Right renal cortex interstitium (tissue), 3 donors: ENCODE measurements at regions not wholly inside any gene's neighbourhood (a gene's known extent, or its start where the extent isn't known, plus 50 kb on each side); places are given as distances from the start of the nearest gene placed in this dataset.
"Not testable (repeated sequence)": the region's sequence is repeated elsewhere in the genome, so short reads cannot be mapped to it uniquely, and the experiment has no call there.

ENCODE experiments used
- DNase-seq, 3 donors: peaks; one replicate each; pipeline ENCODE4 v3.0.0-alpha.2; 2013; ENCODE audit warnings: low read depth in 3 of 3, low spot score in 2 of 3

DNA sequence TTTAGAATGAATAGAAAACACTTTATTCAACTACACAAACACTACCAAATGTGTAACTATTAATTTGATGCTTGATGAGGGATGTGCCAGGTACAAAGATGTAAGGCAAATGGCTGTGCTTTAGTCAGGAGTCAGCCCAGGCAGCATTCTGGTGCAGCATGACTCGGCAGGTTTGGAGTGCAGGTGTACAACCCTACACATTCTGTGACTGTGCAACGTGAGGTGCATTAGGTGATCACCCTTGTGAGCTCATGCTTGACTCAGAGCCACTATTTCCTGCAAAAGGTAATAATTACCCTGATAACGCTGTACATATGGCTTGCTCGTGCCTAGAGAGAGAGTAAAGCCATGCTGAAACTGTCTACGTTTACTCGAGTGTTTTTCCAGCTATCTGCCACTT lies 288.7 kb upstream of the DSEL start:
- DNase-seq: no peak

DNA sequence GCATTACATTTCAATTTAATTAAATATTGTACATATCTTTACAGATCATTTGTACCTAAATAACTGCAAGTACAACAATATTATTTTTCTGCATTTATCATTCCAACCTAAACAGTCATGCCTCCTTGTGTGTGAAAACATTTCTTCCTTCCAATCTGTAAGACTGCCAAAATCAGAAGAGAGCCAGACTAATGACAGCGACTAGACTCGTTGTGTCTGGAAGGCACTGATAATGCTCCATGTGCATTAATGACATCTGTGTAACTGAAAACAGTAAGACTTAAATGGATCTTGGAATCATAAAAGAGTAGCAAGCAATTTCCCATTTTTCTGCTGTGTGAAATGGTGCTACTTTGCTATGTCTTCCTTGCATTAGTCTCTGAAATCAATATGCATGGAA lies 278.0 kb upstream of the DSEL start:
- DNase-seq: no peak

DNA sequence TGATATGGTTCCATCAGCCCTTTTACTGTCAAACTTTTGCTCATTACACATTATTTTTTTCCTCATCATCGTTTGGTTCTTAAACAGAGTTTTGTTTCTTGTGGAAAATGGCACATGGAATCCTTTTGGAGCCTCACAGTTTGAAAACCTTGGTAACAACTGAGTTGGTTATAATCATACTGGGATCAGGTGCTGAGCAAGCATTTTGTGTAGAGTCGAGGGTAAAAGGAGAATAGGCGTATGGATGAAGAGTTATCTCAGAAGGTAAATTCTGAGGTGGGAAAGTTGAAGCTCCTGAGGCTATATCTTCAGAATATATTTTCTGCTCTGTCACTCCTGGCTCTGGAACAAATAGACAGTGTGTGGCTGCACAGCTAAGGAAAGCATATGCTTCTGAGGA lies 274.0 kb upstream of the DSEL start:
- DNase-seq: no peak

DNA sequence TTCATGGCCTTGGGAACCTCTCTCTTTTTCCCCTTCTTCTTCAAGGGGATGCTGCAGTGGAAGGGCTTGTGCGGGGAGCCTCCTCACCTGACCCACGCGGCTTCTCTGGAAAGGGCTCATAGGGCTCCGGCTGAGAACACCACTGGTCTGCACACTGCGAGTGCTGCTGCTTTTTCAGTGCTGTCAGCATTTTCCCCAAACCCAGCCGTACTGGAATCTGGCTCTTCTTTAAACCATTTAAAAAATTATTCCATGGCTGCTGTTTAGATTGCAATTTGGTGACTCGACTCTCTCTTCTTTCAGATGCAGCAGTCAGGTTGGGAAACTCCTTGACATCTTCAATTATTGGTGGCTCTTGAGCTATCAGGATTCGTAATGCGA lies 272.6 kb upstream of the DSEL start:
- DNase-seq: no peak

DNA sequence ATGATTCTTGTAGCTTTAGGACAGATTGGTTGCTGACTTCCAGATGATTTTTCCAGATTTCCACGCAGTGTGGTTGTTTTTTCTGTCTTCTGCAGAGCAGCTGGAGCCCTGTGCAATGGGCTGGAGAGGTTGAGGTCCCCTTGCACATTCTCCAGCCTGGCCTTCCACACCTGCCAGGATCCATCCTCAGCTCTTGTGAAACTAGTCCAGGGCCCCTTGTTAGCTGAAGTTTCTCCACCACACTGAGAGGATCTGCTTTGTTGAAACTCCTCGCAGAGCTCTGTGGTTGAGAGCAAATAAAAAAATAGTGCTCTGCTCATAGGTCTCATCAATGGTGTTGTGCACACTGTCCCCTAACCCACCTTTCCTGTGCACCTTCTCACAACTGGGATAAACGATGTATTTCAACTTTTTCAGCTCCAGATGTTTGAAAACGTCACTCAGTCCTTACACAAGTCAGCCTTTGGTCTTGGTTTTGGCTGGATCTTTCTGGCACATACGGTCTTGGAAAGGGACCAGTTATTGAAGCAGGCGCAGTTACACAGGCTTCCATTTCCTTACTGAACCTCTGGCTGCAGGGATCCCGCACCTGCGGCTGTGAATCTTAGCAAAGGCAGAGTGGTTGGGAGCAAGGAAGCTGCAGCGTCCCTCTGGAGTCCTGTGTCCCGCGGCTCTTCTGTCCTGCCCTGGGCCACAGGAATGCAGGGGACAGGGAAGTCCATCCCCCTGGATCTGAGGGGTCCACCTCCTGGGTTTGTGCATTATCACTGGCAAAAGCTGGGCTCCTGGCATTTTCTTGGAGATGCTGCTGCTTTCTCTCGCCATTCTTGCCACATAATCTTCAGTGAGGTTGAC lies 272.0 kb upstream of the DSEL start:
- DNase-seq: no peak

DNA sequence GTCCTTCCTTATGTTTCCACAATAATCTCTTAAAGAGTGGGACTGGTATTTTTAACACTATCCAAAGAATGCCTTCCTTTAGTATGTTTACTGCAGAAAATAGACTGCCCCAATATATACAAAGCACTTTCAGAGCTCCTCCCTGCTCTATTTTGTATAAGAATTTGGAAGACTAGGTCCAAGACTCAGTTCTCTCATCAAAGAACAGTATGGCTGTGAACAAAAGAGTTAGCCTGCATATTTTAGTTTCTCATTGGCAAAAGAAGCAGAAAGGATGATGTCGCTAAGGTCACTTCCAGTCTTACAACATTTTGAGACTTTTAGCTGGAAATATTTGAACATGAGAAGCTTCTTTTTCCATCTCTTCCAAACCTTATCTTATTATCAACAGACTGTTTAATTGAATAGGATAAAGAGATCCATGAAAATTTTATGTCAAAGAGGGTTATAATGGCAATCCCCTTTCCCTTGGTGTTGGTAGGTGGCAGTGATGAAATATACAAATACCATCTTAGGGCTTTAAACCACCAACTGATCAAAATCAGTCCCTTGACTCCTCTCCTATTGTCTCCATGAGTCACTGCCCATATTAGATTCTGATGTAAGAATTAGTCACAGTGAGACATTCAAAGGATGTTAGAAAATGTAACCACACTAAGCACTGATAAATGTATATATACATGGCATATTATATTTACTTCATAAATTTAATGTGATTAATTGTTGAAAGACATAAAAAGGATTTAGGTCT lies 266.9 kb upstream of the DSEL start:
- no peak for DNase-seq

DNA sequence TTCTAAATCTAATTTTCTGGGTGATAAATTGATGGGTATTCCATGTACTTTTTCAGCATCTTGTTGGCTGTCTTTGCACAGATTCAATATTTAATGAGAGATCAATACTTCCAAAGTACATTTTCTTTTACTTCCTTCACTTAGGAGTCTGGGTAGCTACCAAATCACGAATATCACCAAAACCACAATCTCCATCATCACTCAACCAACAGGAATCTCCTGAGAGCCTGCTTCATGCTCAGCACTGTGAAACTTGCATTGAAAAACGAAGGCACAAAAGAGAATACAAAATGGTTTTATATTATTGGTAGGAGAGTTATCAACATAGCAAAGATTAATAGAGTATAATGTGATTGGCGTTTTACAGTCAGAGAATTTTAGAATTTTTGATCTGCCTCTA lies 261.5 kb upstream of the DSEL start:
- no peak for DNase-seq

DNA sequence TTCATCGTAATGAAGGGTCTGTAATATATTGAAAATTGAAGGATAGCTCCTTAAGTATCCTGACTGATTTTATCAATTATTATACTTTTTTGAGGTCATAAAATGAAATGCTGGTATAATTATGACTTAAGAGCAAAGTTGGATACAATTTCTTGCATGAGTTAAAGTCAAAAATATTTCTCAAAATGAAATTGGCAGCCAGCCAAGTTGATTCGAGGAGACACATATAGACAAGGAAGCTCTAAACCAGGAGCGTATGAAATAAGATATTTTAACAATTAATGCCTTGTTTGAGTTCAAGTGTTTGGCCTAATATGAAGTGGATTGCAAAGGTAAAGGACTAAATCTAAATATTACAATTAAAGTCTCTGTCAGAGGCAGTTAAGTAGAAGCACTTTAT lies 260.4 kb upstream of the DSEL start:
- no peak for DNase-seq

DNA sequence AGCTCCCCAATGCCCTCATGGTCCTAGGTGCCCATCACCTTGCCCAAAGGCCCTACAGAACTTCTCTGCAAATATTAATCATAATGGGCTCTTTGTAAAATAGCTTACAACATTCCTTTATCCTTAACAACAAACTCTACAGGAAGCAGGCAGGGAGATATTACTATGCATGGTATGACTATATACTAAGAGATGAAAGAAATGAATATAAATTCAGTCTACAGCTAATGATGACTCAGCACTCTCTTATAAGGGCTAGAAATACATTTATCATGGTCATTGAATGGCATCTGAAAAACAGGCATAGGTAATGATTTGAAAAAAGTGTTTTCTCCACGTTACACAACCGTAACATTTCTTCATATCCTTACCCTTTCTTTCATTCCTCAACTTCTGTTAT lies 254.8 kb upstream of the DSEL start:
- DNase-seq: no peak

DNA sequence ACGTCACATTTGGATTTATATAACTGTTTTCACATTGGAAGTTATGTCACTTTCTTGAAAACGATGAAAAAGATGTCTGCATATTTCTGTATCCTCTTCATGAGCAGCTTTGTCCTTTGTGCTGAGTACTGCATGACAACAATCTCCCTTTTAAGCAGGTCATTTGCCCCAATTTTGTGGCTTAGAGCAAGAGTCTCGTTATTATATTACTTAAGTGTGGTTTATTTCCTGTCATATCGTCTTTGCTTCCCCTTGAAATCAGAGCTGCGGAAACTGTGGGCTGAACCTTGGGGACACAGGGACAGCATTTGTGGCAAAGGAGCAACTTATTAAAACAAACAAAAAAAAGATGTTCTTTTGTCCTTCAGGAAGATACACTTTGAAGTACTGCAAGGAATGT lies 254.0 kb upstream of the DSEL start:
- DNase-seq: no peak

DNA sequence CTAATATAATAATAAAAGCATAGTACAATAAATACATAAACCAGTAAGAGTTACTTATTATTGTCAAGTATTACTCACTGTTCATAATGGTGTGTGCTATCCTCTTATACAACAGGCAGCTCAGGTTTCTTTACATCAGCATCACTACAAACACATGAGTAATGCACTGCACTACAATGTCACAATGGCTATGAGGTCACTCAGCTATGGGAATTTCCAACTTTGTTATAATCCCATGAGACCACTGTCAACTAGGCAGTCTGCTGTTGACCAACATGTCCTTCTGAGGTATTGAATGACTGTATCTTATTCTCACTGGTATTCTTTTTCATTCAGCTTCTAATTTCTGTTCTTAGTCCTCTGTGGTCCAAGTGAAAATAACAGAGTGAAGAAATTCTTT lies 250.4 kb upstream of the DSEL start:
- no peak for DNase-seq

DNA sequence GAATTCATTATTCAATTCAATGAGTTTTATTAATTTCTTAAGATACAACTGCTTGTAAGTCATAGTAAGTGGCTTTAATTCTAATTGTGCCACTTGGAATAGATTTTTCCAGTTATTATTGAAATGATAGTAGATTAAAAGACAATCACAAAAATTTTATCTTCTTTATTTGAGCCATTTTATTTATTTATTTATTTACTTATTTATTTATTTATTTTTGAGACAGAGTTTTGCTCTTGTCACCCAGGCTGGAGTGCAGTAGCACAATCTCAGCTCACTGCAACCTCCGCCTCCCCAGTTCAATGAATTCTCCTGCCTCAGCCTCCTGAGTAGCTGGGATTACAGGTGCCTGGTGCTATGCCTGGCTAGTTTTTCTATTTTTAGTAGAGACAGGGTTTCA lies 235.7 kb upstream of the DSEL start:
- DNase-seq: not testable (repeated sequence)

DNA sequence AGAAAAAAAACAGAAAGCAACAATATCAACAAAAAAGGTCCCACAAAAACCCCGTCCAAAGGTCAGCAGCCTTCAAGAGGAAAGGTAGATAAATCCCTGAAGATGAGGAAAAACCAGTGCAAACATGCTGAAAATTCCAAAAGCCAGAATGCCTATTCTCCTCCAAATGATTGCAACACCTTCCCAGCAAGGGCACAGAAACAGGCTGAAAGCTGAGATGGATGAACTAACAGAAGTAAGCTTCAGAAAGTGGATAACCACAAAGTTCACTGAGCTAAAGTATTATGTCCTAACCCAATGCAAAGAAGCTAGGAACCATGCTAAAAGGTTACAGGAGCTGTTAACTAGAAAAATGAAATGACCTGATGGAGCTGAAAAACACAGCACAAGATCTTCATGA lies 226.4 kb upstream of the DSEL start:
- no peak for DNase-seq

DNA sequence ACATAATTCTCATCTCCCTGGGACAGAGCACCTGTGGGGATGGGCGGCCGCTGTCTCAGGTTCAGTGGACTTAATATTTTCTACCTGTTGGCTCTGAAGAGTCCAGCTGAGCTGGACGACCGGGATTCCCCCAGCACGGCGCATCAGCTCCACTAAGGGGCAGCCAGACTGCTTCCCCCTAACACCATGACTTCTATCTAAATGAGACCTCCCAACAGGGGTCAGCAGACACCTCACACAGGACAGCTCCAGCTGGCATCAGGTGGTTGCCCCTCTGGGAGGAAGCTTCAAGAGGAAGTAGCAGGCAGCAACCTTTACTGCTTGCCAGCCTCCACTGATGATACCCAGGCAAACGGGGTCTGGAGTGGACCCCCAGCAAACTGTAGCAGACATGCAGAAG lies 226.0 kb upstream of the DSEL start:
- no peak for DNase-seq

DNA sequence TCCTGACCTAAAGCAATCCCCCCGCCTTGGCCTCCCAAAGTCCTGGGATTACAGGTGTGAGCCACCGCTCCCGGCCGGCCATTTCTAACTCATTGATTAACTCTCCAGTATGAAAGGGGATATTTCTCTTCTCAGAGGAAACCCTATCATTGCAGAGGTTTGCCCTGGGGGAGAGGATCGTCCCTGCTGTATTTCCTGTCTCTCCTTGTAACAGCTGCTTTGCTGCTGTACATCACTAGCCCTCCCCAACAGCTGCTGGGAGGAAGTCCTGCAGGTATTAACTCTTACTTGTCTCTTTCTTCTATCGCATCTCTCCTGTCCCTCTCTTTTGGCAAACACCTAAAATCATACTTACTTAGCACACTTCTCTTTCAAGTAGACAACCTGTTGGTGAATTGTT lies 219.0 kb upstream of the DSEL start:
- DNase-seq: no peak

DNA sequence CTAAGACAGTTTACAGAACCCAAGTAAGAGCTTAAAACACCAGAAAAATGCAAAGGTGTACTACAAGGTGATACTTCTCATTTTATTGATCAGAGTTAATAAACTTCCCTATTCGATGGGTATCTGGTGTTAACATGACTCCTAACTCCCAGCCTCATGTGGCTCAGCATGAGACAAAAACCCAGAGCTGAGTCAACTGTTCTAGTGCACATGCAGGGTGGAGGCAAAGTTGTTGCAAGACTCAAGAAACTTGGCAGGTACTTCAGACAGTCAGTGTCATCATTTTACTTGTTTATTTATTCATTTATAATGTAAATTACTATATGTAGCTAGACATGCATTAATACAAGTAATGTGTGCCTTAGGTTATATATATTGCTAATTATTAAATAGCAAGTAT lies 216.6 kb upstream of the DSEL start:
- no peak for DNase-seq

DNA sequence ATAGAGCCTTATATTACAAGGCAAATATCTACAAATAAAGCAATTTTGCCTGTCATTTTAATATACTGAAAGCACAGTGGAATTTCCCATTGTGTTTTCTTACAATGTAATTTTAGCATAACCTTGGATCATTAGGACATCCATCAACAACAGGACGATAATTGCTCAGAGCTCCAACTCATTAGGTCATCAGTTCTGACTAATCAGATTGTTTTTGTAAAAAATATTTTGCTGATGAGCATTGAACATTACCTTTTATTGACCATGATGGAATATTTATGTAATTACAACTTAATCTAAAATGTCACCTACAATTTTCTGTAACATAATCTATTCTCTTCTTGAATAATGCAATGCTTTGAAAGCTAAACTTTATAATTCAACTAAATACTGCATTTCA lies 215.3 kb upstream of the DSEL start:
- DNase-seq: no peak

DNA sequence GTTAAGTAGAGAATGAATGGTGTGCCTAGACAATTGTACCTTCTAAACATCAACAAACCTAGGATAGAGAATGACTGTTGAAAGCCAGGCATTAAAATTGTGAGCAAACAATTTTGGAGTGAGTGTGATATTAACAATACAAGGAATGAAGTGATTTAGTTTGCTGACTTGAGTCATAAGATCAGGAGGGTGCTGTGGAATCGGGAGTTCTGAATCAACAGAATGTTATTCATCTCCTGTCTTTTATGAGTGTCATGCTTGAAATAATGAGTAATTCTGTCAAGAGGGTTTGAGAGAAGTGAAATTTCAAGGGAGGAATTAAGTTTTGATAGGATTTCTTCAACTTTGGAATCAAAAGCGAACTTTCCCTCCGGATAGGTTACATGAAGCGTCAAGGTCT lies 214.4 kb upstream of the DSEL start:
- DNase-seq: no peak

DNA sequence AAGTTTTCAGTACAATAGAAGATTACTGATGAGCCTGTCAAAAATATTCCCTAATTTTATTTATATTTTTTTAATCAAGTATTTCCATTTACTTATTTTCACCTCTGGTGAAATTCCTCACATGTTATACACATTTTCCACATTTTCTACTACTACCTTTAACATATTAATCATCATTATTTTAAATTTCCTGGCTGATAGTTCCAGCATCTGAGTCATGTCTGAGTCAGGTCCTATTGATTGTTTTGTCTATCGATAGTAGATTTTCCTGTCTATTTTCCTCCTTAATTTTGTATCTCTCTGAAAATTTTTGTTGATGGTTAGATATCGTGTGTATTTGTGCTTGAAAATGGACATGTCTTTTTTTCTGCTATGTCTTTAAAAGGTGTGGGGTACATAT lies 211.8 kb upstream of the DSEL start:
- DNase-seq: no peak

DNA sequence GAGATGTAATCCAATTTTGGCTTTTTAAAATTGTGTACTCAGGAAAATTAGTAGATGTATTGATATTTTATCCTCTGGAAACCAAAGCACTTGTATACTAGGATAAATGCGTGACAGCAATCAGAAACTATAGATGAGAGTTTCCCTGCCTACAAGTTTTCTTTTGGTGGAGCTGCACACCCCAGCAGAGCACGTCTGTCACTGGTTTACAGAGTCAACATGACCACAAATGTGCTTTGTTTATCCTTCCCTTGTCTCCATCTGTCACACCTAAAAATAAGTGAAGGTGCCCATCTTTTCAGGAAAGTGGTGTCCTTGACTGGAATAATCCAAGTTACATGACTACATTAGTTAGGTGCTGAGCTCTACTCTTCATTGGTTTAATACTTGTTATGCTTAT lies 210.4 kb upstream of the DSEL start:
- DNase-seq: no peak

DNA sequence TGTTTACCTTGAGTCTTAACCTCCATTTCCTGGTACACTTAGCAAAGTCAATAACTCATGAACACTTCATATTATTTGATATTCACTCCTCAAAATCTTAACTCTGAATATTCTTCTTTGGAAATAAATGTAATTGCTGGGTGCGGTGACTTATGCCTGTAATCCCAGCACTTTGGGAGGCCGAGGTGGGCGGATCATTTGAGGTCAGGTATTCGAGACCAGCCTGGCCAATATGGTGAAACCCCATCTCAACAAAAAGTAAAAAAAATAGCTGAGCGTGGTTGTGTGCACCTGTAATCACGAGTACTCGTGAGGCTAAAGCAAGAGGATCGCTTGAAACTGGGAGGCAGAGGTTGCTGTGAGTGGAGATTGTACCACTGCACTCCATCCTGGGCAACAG lies 201.3 kb upstream of the DSEL start:
- DNase-seq: no peak

DNA sequence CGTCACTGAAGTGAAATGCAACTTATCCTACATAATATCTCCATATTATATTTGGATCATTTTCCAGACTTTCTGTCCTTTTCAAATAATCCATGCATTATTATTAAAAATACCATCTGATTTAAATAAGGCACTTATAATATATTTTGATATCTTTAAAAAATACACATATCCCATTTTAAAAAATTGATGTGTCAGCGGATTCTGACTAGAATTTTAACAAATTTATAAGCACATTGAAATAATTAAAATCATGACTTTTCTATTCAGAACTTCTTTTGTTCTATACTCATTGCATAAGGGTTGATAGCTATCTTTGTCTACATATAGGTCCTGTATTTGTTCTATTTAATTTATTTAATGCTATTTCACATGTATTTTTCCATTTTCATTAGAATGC lies 199.0 kb upstream of the DSEL start:
- DNase-seq: no peak
